SK-N-SH treated with all-trans-retinoic acid at 6 μM for 48 hours (cell line): ENCODE measurements at regions not wholly inside any gene's neighbourhood (a gene's known extent, or its start where the extent isn't known, plus 50 kb on each side); places are given as distances from the start of the nearest gene placed in this dataset.

Experiments
- BACH2 ChIP-seq: fragments of 250-450 bp; sonication (Bioruptor Pico); IDR thresholded peaks from 2 replicates; pipeline ENCODE4 v1.9.0; 2021; ENCODE audit warnings: mild to moderate bottlenecking, borderline replicate concordance
- CREB5 ChIP-seq: fragments of 250-450 bp; sonication (Bioruptor Pico); IDR thresholded peaks from 2 replicates; pipeline ENCODE4 v1.5.1; 2020; ENCODE audit warnings: low read depth, mild to moderate bottlenecking, moderate library complexity
- CSRNP3 ChIP-seq: fragments of 250-450 bp; sonication (Bioruptor Pico); IDR thresholded peaks from 2 replicates; pipeline ENCODE4 v1.5.1; 2021; ENCODE audit warnings: mild to moderate bottlenecking, moderate library complexity
- GLIS3 ChIP-seq: fragments of 250-450 bp; sonication (Bioruptor Pico); IDR thresholded peaks from 2 replicates; pipeline ENCODE4 v1.5.0; 2020; ENCODE audit warnings: mild to moderate bottlenecking, moderate library complexity
- PATZ1 ChIP-seq: fragments of 250-450 bp; sonication (Bioruptor Pico); IDR thresholded peaks from 2 replicates; pipeline ENCODE4 v1.8.0; 2020; ENCODE audit warnings: mild to moderate bottlenecking, moderate library complexity, borderline replicate concordance
- POU6F1 ChIP-seq: fragments of 250-450 bp; sonication (Bioruptor Pico); IDR thresholded peaks from 2 replicates; pipeline ENCODE4 v1.8.0; 2021; ENCODE audit warnings: low read depth, mild to moderate bottlenecking, moderate library complexity, borderline replicate concordance
- PPARA ChIP-seq: fragments of 250-450 bp; sonication (Bioruptor Pico); IDR thresholded peaks from 2 replicates; pipeline ENCODE4 v1.5.0; 2020; ENCODE audit warnings: mild to moderate bottlenecking, borderline replicate concordance
- TCF4 ChIP-seq: fragments of 250-450 bp; sonication (Bioruptor Pico); IDR thresholded peaks from 2 replicates; pipeline ENCODE4 v1.8.0; 2021; ENCODE audit warnings: mild to moderate bottlenecking, moderate library complexity, borderline replicate concordance
- TOX ChIP-seq: fragments of 250-450 bp; sonication (Bioruptor Pico); IDR thresholded peaks from 2 replicates; pipeline ENCODE4 v1.8.0; 2021; ENCODE audit warnings: mild to moderate bottlenecking, moderate library complexity, borderline replicate concordance
- ZC3H10 ChIP-seq: fragments of 250-450 bp; sonication (Bioruptor Pico); IDR thresholded peaks from 2 replicates; pipeline ENCODE4 v1.5.1; 2021; ENCODE audit warnings: mild to moderate bottlenecking, moderate library complexity
- ZFP3 ChIP-seq: fragments of 250-450 bp; sonication (Bioruptor Pico); IDR thresholded peaks from 2 replicates; pipeline ENCODE4 v1.5.0; 2020; ENCODE audit warnings: mild to moderate bottlenecking, moderate library complexity
- ZFP30 ChIP-seq: fragments of 450-650 bp; formaldehyde crosslinking; IDR thresholded peaks from 2 replicates; pipeline ENCODE4 v1.5.0; 2022; ENCODE audit warnings: mild to moderate bottlenecking, moderate library complexity
- ZNF565 ChIP-seq: fragments of 450-650 bp; formaldehyde crosslinking; conservative IDR thresholded peaks from 2 replicates; pipeline ENCODE4 v1.5.0; 2020; ENCODE audit warnings: low read depth, mild to moderate bottlenecking, moderate library complexity

- TF ChIP-seq CREB5 (CRISPR knock-in tag) (no peak), GLIS3 (no peak), POU6F1 (CRISPR knock-in tag) (no peak), ZFP3 (CRISPR knock-in tag) (no peak), TOX (CRISPR knock-in tag) (no peak), BACH2 (no peak), PATZ1 (CRISPR knock-in tag) (no peak), TCF4 (no peak), PPARA (CRISPR knock-in tag) (no peak), ZNF565 (CRISPR knock-in tag) (no peak), ZC3H10 (CRISPR knock-in tag) (no peak), CSRNP3 (CRISPR knock-in tag) (no peak), ZFP30 (CRISPR knock-in tag) (no peak)
Observed at GRCh38 chr9:16236882-16237281, 633.6 kb downstream of the BNC2 start.
